ENCODE measurements at regions not wholly inside any gene's neighbourhood (a gene's known extent, or its start where the extent isn't known, plus 50 kb on each side); places are given as distances from the start of the nearest gene placed in this dataset.
A peak's percentile ranks its signal among the peaks of the same experiment; 100 is the strongest.
"Not testable (repeated sequence)": the region's sequence is repeated elsewhere in the genome, so short reads cannot be mapped to it uniquely, and the experiment has no call there.

DNA sequence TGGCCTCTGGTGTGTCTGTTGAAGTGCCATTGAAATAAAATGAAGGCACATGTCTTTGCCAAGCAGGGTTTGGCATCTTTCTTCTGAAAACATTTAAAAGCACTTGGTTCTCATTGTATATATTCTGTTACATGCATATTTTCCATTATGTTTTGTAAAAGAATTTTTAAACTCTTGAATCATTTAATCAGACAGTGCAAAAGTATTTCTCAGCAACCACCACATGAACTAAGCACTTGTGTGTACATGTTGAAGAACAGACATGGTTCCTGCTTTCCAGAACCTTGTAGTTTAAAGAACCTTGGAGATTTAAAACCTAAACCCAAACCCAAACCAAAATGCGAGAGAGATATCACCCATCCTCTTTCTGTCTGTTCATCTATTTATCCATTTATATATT is 220.3 kb upstream of the GIMD1 start:
- DNase-seq = no peak

DNA sequence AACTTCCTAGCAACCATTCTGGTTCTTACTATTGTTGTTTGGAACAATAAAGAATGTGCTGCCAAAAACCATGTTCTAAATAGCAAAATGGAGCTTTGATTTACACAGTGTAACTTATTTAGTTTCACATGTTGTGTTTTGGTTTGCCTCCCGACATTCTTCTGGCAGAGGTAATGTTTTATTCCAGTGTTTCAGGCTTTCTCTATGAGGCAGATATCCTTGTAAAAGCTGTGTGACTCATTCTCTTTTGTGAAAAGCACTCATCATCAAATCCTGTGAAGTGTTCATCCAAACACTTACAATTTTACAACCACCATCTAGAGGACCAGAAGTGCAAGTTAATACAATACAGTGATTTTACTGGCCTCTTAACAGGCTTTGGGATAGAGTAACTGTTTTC is 219.0 kb upstream of the GIMD1 start:
- peak; percentile 79 for DNase-seq

DNA sequence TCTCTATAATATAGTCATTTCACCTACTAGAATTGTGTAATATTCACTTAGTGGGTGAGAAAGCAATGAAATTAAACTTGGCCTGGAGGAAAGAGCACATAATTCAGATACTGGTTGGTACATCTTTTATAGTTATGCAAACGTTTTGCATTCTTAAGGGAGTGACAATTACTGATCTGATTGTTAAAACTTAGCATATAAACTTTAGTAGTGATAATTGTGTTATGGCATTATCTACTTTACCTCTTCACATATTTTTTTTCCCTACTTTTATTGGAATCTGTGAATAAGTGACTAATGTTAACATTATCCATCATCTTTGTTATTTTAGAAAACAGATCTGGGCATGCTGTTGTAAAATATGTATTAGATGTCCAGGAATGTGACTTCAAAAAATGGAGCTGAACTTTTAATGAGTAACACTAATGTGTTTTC is 217.4 kb upstream of the GIMD1 start:
- DNase-seq = peak; percentile 44

DNA sequence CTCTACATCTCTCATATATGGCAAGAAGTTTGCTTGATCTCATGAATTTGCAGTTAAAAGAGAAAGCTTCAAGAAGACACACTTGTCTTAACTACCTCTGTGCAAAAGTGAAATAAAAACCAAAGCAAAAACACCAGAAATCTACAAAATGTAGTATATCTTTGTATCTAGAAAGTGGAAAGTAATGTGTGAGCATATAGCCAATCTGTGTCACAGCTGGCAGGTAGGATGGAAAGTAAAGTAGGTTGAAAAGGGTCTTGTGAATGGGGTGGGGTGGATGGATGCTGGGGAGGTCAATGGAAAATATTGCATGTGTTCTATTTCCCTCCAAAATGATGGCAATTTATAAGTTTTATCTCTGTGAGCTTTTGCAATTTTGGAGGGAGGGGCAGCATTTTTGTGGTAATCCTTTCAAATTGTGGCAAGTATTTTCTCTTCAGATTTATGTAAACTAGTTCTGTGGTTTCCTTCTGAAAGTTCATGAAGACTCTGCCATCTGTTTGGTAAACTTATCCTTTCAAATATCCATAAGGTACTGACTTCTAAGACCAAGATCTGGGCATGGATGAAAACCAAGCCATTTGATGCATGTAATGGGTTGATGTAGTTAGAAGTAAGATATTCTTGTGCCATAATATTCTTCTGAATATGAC is 215.9 kb upstream of the GIMD1 start:
- DNase-seq = peak; percentile 70

DNA sequence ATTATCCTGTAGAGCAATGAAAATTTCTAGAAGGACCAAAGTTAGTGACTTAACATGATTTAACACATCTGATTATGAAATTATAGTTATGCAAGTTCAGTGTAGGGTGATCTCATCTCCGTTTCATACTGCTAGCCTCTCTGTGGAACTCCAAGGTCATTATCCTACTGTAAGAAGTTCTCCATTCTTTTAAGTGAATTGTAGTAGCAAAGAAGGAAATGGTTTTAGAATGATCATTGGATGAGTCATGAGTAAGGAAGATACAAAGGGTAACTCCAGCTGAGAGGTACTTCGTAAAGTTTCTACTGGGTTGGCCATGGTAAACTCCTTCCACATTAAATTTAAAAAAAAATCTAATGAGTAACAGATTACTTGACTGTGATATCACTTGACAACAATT is 215.0 kb upstream of the GIMD1 start:
- DNase-seq = peak; percentile 98

DNA sequence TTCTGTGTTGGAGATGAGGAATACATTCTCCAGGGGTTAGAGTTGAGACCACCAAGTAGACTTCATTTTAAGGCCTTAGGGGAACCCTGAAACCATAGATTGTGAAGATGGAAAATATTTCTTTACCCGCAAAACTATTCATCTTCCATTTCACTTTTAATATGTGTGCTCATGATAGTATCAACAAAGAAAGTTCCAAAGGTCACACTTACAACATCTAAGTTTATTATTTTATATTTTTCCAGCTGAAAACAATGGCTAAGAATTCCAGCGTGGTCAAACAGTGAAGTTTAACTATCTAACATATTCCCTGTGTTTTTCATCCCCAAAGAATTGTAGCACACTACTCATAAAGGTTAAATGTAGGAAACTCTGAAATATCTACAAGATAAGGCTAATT is 214.5 kb upstream of the GIMD1 start:
- DNase-seq = no peak

DNA sequence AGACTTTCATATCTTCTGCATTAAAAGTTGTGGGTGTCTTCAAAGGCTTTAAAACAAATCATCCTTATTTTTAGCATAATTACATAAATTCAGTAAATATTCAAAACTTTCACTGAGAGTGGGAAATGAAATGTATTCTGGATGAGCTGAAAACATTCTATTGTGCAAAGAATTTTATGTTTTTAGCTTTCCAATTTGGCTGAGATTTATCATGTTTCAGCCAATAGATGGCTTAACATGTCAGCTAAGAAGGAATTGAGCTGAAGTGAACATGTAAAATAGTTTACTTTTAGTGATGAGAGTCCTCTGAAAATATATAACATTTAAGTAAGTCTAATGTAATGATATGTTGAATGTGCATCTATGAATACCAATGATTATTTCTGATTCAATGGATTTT is 213.5 kb upstream of the GIMD1 start:
- DNase-seq = no peak

DNA sequence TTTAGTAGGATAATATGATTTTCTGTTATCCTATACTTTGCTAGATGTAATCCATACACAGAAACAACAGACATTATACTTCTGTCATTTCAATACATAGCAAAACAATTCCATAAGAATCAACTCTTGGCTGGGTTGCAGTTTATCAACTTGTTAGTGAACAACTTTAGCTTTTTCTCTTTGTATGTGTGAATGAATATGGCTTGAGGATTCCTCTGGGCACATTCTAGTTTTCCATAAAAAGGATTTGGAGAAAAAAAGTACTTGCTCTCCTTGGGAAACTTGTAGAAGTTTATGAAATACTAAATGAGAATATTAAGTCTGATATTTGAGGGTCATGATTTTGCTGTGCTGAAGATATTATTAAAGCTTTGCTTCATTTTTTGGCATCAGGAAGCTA is 210.7 kb upstream of the GIMD1 start:
- no peak for DNase-seq

DNA sequence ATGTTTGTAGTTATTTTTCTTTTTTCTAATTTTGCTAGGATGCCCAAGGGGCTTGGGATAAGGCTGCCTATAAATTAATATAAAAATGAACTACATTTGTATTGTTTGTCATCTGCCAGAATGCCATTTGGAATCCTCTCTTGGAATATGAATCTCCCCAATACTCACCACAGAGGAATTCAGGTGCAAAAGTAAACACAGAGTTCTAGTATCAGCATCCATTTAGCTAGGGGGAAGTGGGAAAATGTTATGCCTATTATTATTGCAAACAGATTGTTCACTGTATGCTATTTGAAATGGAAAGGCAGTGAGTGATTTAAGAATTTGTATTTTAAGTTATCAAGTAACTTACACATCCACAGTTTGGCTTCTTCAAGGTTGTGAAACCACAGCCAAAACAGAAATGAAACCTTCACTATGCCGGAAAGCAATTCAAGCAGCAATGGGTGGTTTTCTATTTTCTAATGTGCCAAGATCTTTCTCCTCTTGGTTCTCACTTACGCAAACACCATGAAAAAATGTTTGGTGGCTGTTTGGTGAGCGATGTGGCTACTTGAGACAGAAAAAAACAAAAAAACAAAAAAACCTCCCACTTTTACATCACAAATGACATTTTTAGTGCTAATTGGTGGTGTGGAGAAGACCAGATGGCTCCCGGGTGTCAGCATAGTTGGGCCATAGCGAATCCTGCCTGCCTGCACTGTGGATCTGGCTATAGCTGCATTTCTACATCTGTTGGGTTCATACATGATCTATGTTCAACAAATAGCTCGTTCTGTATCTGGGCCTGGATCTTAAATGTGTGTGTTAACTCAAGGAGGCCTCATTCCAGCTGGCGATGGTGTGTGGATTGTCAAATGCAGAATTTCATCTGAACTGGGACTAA is 200.8 kb upstream of the GIMD1 start:
- peak; percentile 68 for DNase-seq

DNA sequence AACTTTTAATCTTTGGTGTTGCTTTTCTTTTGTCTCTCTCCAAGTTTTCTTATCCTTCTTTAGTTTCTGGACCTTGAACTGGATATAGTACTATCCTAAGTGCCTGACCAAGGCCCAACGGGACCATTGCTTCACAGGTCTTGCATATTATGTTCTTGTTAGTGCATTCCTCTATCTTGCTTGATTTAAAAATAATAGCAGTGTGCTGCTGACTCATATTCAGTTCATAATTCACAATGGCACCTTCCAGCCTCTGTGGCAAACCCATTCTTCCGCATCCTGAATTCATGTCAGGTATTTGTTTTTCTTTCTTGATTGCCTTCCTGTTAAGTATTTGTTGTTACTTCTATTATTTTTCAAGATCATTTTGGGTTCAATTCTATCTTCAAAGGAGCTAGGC is 197.1 kb upstream of the GIMD1 start:
- no peak for DNase-seq

DNA sequence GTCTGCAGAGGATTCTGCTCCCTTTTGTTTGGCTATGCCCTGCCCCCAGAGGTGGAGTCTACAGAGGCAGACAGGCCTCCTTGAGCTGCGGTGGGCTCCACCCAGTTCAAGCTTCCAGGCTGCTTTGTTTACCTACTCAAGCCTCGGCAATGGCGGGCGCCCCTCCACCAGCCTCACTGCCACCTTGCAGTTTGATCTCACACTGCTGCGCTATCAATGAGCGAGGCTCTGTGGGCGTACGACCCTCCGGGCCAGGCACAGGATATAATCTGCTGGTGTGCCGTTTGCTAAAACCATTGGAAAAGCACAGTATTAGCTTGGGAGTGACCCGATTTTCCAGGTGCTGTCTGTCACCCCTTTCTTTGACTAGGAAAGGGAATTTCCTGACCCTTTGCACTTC is 195.1 kb upstream of the GIMD1 start:
- DNase-seq = not testable (repeated sequence)

DNA sequence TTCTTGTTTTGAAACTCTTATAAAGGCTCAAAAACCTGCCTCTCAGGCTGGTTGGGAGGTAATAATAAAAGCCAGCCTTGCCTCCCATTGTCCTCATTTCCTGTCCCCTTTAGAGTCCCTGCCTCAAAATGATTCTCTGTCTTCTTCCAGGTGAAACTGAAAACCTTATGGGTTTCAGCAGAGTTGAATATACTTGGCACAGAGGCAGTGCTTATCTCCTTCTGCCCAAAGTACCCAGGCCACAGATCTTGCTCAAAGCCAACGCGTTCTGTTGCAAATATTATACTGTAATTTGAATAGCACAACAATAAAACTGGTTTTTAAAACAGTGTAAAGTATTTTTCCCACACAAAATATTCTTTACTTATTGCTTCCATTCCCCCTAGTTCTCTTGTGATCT is 183.1 kb upstream of the GIMD1 start:
- no peak for DNase-seq

DNA sequence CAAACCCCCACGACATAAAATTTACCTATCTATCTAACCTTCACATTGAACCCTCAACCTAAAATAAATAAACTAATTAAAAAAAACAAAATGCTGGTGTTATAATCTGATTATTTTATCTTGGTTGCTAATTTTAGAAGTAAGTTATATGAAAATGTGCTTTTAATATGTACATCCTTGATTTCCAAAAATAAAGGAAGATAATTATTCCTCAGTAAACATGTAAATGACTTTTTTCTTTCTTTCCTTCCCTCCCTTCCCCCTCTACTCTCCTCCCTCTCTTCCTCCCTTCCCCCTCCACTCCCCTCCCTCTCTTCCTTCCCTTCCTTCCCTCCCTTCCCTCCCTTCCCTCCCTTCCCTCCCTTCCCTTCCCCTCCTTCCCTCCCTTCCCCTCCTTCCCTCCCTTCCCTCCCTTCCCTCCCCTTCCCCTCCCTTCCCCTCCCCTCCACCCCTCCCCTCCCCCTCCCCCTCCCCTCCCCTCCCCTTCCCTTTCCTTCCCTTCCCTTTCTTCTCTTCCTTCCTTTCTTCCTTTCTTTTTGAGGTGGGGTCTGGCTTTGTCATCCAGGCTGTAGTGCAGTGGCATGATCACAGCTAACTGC is 180.0 kb upstream of the GIMD1 start:
- DNase-seq = no peak

DNA sequence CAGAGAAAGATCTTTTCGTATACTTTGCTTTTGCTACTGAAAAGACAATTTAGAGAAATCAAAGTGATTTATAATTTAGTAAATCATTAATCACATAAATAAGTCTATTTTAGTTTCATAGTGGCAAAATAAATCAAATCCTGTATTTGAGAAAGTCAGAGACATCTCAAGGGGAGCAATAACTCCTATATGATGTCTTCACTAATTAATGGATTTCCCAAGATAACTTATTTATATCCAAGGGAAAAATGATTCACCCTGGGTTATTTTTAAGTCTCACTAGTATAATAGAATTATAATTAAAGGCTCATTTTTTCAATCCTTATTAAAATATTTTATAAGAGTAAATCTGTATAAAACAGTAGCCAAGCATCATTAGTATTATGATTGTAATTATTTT is 177.8 kb upstream of the GIMD1 start:
- DNase-seq = no peak

DNA sequence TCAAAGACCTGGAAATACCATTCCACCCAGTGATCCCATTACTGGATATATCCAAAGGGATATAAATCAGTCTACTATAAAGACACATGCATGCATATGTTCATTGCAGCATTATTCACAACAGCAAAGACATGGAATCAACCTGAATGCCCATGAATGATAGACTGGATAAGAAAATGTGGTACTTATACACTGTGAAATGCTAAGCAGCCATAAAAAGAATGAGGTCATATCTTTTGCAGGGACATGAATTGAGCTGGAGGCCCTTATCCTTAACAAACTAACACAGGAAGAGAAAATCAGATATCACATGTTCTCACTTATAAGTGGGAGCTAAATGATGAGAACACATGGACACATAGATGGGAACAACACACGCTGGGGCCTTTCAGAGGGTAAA is 174.0 kb upstream of the GIMD1 start:
- DNase-seq = not testable (repeated sequence)

DNA sequence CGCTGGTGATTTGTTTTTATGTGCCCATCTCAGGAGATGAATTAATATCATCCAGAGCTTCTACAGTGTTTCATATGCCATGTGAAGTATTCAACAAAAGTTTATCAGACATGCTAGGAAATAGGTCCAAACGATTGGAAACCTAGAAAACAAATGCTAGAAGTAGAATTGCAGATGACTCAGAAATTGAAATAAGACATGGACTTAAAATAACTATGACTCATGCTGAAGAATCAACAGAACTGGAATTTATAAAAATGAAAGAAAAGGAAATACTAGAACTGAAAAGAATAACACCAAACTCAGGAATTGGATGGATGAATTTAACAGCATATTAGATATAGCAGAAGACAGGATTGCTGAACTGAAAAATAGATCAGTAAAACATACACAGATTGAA is 172.7 kb upstream of the GIMD1 start:
- DNase-seq = peak; percentile 64

DNA sequence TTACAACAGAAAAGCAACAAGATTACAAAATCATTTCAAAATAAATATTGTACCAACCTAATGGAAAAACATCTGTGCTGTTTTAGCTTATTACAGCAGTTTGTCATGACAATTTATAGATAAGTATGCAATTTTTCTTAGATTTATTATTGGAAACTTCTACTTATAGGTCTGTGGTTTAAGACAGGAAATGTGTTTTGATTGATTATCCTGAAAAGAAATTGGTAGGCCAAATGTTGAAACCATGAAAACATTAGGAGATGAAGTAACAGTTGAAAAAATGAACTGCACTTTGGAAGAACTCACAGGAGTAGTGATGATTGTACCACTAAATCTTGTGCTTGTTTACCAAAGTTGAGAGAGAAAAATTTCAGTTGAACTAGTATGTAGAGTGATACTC is 162.2 kb upstream of the GIMD1 start:
- peak; percentile 80 for DNase-seq

DNA sequence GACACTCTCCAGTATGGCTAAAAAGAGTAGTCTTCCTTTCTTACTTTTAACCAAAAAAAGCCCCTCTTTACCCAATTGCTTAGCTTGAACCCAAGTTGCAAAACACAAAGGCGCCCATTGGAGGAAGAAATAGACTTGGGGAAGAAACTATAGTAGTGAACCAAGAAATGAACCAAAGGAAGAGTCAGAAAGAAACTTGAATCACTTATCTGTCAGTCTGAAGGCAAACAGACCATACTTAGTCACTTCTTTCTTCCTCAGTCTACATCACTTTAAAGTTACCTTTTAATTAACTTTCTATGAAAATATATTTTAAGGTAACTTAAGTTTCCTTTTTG is 161.4 kb upstream of the GIMD1 start:
- DNase-seq = no peak

DNA sequence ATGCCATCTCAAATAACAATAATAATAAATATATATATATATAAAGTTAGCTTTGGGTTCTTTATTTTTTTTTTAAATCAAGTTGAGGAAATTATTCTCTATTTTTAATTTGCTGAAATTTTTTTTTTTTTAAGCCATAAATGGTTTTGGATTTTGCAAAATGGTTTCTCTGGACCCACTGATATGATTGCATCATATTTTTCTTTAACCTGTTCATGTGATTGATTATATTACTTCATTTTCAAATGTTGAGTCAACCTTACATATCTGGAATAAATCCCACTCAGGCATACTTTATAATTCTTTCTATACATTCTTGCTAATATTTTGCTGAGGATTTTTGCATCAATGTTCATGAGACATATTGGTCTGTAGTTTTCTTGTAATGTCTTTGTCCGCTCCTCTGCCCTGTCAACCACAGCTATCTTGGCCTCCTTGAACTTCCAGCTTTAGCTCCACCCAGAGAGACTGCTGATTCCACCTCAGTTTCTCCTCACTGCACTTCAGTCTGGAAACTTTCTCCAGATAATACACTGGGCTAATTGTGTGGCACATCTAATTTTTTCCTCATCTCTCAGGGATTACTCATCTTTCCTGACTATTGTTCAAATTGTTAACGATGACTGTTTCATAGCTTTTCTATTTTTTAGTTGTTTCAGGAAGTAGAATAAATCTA is 160.9 kb upstream of the GIMD1 start:
- peak; percentile 46 for DNase-seq

DNA sequence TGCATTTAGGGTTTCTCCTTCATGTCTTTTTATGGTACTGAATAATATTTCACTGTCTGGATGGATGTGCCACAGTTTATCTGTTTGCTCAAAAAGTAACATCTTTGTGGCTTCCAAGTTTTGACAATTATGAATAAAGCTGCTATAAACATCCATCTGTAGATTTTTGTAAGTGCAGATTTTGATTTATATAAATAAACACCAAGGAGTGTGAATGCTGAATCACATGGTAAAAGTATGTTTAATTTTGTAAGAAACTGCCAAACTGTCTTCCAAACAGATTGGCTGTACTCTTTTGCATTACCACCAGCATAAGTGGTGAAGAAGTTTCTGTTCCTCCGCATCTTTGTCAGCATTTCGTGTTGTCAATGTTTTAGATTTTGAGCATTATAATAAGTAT is 158.7 kb upstream of the GIMD1 start:
- no peak for DNase-seq

DNA sequence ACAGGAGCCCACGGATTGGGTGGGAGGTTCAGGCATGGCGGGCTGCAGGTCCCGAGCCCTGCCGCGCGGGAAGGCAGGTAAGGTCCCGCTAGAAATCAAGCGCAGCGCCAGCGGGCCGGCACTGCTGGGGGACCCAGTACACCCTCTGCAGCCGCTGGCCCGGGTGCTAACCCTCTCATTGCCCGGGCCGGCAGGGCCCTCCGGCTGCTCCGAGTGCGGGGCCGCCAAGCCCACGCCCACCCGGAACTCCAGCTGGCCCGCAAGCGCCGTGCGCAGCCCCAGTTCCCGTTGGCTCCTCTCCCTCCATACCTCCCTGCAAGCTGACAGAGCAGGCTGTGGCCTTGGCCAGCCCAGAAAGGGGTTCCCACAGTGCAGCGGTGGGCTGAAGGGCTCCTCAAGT is 156.8 kb upstream of the GIMD1 start:
- not testable (repeated sequence) for DNase-seq

DNA sequence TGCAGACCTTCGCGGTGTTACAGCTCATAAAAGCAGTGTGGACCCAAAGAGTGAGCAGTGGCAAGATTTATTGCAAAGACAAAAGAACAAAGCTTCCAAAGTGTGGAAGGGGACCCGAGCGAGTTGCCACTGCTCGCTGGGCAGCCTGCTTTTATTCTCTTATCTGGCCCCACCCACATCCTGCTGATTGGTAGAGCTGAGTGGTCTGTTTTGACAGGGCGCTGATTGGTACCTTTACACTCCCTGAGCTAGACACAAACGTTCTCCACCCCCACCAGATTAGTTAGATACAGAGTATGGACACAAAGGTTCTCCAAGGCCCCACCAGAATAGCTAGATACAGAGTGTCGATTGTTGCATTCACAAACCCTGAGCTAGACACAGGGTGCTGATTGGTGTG is 156.2 kb upstream of the GIMD1 start:
- not testable (repeated sequence) for DNase-seq

DNA sequence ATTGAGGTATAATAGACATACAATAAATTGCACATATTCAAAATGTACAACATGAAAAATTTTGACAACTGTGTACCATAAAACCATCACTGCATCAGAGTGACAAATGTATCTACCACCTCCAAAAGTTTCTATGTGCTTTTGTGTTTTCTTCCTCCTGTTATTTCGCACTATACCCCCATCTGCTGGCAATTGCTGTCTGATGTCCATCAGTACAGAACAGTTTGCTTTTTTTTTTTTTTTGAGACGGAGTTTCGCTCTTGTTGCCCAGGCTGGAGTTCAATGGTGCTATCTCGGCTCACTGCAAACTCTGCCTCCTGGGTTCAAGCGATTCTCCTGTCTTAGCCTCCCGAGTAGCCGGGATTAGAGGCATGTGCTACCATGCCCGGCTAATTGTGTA is 154.3 kb upstream of the GIMD1 start:
- DNase-seq = no peak

DNA sequence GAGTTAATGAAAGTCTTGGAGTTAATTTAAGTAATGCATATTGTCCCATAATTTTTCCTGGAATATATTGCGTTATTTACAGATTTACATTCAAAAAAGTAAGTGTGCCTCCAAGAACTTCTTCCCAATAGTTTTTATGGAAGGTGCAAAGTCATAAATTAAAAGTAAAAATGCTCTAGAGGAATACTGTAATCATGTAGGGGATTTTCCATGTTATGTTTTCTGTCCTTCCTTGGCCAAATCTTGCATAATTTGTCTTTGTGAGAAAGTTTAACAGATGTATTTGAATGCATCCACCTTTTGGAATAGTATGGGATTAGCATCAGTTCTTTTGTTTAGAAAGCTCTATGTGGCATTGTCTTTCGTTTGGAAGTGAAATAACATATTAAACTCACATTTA is 144.1 kb upstream of the GIMD1 start:
- no peak for DNase-seq
